GM23338 (cell line): ENCODE measurements at regions not wholly inside any gene's neighbourhood (a gene's known extent, or its start where the extent isn't known, plus 50 kb on each side); places are given as distances from the start of the nearest gene placed in this dataset.

Experiments
- ATAC-seq: fragments of 200-7000 bp; cut with Tn5 transposase; 3 replicates; pipeline ENCODE4 v1.9.1; 2020
- DNase-seq: peaks from one replicate; pipeline ENCODE4 v3.0.0-alpha.2; 2015; ENCODE audit warnings: low spot score
- H2AFZ ChIP-seq: fragments of 200-600 bp; sonication (generic); 2 replicates; pipeline ENCODE4 v1.8.0; 2016; ENCODE audit warnings: antibody characterized with exemption, mild to moderate bottlenecking, moderate library complexity
- H3F3A ChIP-seq: fragments of 200-600 bp; sonication (generic); replicated peaks from 2 replicates; pipeline ENCODE4 v1.8.0; 2017; ENCODE audit warnings: antibody characterized with exemption, mixed run types, low read depth
- H3K27ac ChIP-seq: fragments of 200-600 bp; sonication (generic); 2 replicates; pipeline ENCODE4 v1.6.1; 2016; ENCODE audit warnings: low read depth
- H3K27me3 ChIP-seq: fragments of 200-600 bp; sonication (generic); 2 replicates; pipeline ENCODE4 v1.8.0; 2016; ENCODE audit warnings: mild to moderate bottlenecking, mixed run types, moderate library complexity; ENCODE audit not compliant: insufficient read depth
- H3K36me3 ChIP-seq: fragments of 200-600 bp; sonication (generic); 2 replicates; pipeline ENCODE4 v1.8.0; 2016; ENCODE audit warnings: mild to moderate bottlenecking; ENCODE audit not compliant: insufficient read depth
- H3K4me1 ChIP-seq: fragments of 200-600 bp; sonication (generic); 2 replicates; pipeline ENCODE4 v1.8.0; 2016; ENCODE audit warnings: mild to moderate bottlenecking, moderate library complexity; ENCODE audit not compliant: insufficient read depth
- H3K4me2 ChIP-seq: fragments of 200-600 bp; sonication (generic); 2 replicates; pipeline ENCODE4 v1.7.1; 2017; ENCODE audit warnings: mixed run types
- H3K4me3 ChIP-seq: fragments of 200-600 bp; sonication (generic); 2 replicates; pipeline ENCODE4 v1.6.1; 2016; ENCODE audit warnings: mixed run types
- H3K79me2 ChIP-seq: fragments of 200-600 bp; sonication (generic); replicated peaks from 2 replicates; pipeline ENCODE4 v1.8.0; 2017; ENCODE audit warnings: mild to moderate bottlenecking; ENCODE audit not compliant: insufficient read depth
- H3K9me2 ChIP-seq: fragments of 200-600 bp; sonication (generic); 2 replicates; pipeline ENCODE4 v1.8.0; 2017; ENCODE audit not compliant: insufficient read depth
- H4K20me1 ChIP-seq: fragments of 200-600 bp; sonication (generic); replicated peaks from 2 replicates; pipeline ENCODE4 v1.8.0; 2017; ENCODE audit warnings: mild to moderate bottlenecking; ENCODE audit not compliant: insufficient read depth
- H3K27ac Mint-ChIP-seq: 2 replicates; pipeline ENCODE4 v1.8.0; 2020; ENCODE audit warnings: inconsistent platforms, mild to moderate bottlenecking, moderate library complexity, mixed read lengths
- H3K27me3 Mint-ChIP-seq: 3 replicates; pipeline ENCODE4 v1.8.0; 2022; ENCODE audit warnings: low read depth, mild to moderate bottlenecking, moderate library complexity, mixed read lengths, inconsistent platforms; ENCODE audit not compliant: insufficient read depth, poor library complexity
- H3K36me3 Mint-ChIP-seq: 3 replicates; pipeline ENCODE4 v1.8.0; 2021; ENCODE audit warnings: low read depth, mild to moderate bottlenecking, inconsistent platforms, moderate library complexity, mixed read lengths
- H3K4me1 Mint-ChIP-seq: 3 replicates; pipeline ENCODE4 v1.8.0; 2020; ENCODE audit warnings: mild to moderate bottlenecking, inconsistent platforms, mixed read lengths
- H3K4me3 Mint-ChIP-seq: 3 replicates; pipeline ENCODE4 v1.8.0; 2021; ENCODE audit warnings: moderate library complexity, mild to moderate bottlenecking, inconsistent platforms, mixed read lengths
- H3K9me3 Mint-ChIP-seq: 3 replicates; pipeline ENCODE4 v1.8.0; 2020; ENCODE audit warnings: moderate library complexity, mild to moderate bottlenecking, inconsistent platforms, mixed read lengths
- CREB1 ChIP-seq: fragments of 250-450 bp; sonication (Bioruptor Pico); IDR thresholded peaks from 2 replicates; pipeline ENCODE4 v1.5.0; 2020; ENCODE audit warnings: low read depth, mild to moderate bottlenecking, moderate library complexity
- CTCF ChIP-seq, 2 experiments: fragments of 200-600 bp in 1 of 2; sonication (generic) in 1 of 2; conservative IDR thresholded peaks; 2 replicates each; pipeline versions ENCODE4 v1.5.1 to v1.6.1; 2016 to 2017; ENCODE audit warnings: antibody characterized with exemption in 2 of 2, low read depth in 2 of 2, mild to moderate bottlenecking in 2 of 2, moderate library complexity in 1 of 2
- EZH2 ChIP-seq: fragments of 200-600 bp; sonication (generic); IDR thresholded peaks from one replicate; pipeline ENCODE4 v1.8.0; 2017; ENCODE audit warnings: antibody characterized with exemption, mild to moderate bottlenecking, low read depth; ENCODE audit not compliant: unreplicated experiment
- EZH2phosphoT487 ChIP-seq: fragments of 200-600 bp; sonication (generic); IDR thresholded peaks from one replicate; pipeline ENCODE4 v1.8.1; 2018; ENCODE audit warnings: antibody characterized with exemption; ENCODE audit not compliant: unreplicated experiment
- JUNB ChIP-seq: IDR thresholded peaks from one replicate; pipeline ENCODE4 v1.6.1; 2016; ENCODE audit warnings: antibody characterized with exemption; ENCODE audit not compliant: unreplicated experiment
- NANOG ChIP-seq: IDR thresholded peaks from 2 replicates; pipeline ENCODE4 v1.6.1; 2016; ENCODE audit warnings: antibody characterized with exemption, borderline replicate concordance
- POLR2AphosphoS5 ChIP-seq: IDR thresholded peaks from 2 replicates; pipeline ENCODE4 v1.6.1; 2016; ENCODE audit warnings: antibody characterized with exemption, low read depth
- REST ChIP-seq: IDR thresholded peaks from one replicate; pipeline ENCODE4 v1.6.1; 2018; ENCODE audit warnings: antibody characterized with exemption; ENCODE audit not compliant: unreplicated experiment
- STAT1 ChIP-seq: IDR thresholded peaks from one replicate; pipeline ENCODE4 v1.6.1; 2016; ENCODE audit warnings: antibody characterized with exemption; ENCODE audit not compliant: unreplicated experiment
- ZNF114 ChIP-seq: fragments of 250-450 bp; sonication (Bioruptor Pico); IDR thresholded peaks from 2 replicates; pipeline ENCODE4 v1.5.0; 2020; ENCODE audit warnings: mild to moderate bottlenecking, moderate library complexity
- ZNF331 ChIP-seq: fragments of 250-450 bp; sonication (Bioruptor Pico); IDR thresholded peaks from 2 replicates; pipeline ENCODE4 v1.5.0; 2020; ENCODE audit warnings: low read depth, mild to moderate bottlenecking, moderate library complexity
- ZNF462 ChIP-seq: fragments of 250-450 bp; sonication (Bioruptor Pico); IDR thresholded peaks from 2 replicates; pipeline ENCODE4 v1.5.0; 2020; ENCODE audit warnings: mild to moderate bottlenecking, moderate library complexity

GRCh38 chr9:80082213-80082612, 510.4 kb downstream of the TLE4 start:
- Mint-ChIP-seq H3K4me1 (no peaks in the 10 kb centered on the region), H3K27me3 (no peaks in the 10 kb centered on the region), H3K27ac (no peak overlapping the region), H3K36me3 (no peaks in the 10 kb centered on the region; the same call in 2 of the 3 replicates), H3K4me3 (no peak overlapping the region), H3K9me3 (no peaks in the 10 kb centered on the region)
- Histone ChIP-seq H3K27me3 (no peaks in the 10 kb centered on the region), H3K9me2 (no peaks in the 10 kb centered on the region), H3K4me1 (no peaks in the 10 kb centered on the region), H3K4me3 (no peak overlapping the region), H3K27ac (no peak overlapping the region), H2AFZ (no peak overlapping the region), H3K4me2 (no peak overlapping the region), H3K79me2 (no peaks in the 10 kb centered on the region), H3F3A (no peaks in the 10 kb centered on the region), H4K20me1 (no peaks in the 10 kb centered on the region), H3K36me3 (no peaks in the 10 kb centered on the region)
- ATAC-seq (no peak), DNase-seq (no peak)
- TF ChIP-seq STAT1 = no peak

- no peak for DNase-seq
- H3F3A ChIP-seq = no peaks in the 10 kb centered on the region
- ATAC-seq = no peak
- no peaks in the 10 kb centered on the region; the same call in 2 of the 3 replicates for H3K9me3 Mint-ChIP-seq
- no peaks in the 10 kb centered on the region for H3K27me3 ChIP-seq
- H3K9me2 ChIP-seq = no peaks in the 10 kb centered on the region
- H3K4me1 Mint-ChIP-seq = no peaks in the 10 kb centered on the region
- H3K79me2 ChIP-seq = no peaks in the 10 kb centered on the region
- H3K4me3 ChIP-seq = no peak overlapping the region
- H4K20me1 ChIP-seq = no peaks in the 10 kb centered on the region
- no peak overlapping the region for H3K4me3 Mint-ChIP-seq
- H3K4me2 ChIP-seq = no peak overlapping the region
- H3K27ac Mint-ChIP-seq = no peak overlapping the region
- H3K27ac ChIP-seq = no peak overlapping the region
- H3K27me3 Mint-ChIP-seq = no peaks in the 10 kb centered on the region
- no peaks in the 10 kb centered on the region for H3K36me3 ChIP-seq
- no peak overlapping the region for H2AFZ ChIP-seq
- no peaks in the 10 kb centered on the region for H3K4me1 ChIP-seq
- H3K36me3 Mint-ChIP-seq = no peaks in the 10 kb centered on the region; the same call in 2 of the 3 replicates
- TF ChIP-seq EZH2phosphoT487 (no peak), REST (no peak), ZNF331 (CRISPR knock-in tag) (no peak), CREB1 (CRISPR knock-in tag) (no peak), ZNF462 (CRISPR knock-in tag) (no peak), CTCF (conservative IDR thresholded peaks at IDR 0.05; ENCODE audit: low read depth in 2 of 2) (no peak), ZNF114 (no peak), JUNB (no peak), POLR2AphosphoS5 (no peak), NANOG (no peak), STAT1 (no peak), EZH2 (no peak)
Measured at GRCh38 chr9:80078826-80079225, 507.1 kb downstream of the TLE4 start.
